ENCODE measurements at regions not wholly inside any gene's neighbourhood (a gene's known extent, or its start where the extent isn't known, plus 50 kb on each side); places are given as distances from the start of the nearest gene placed in this dataset.

- no peak for DNase-seq
Measured at GRCh38 chr15:85889956-85890619, 95.4 kb upstream of the KLHL25 start.

DNA sequence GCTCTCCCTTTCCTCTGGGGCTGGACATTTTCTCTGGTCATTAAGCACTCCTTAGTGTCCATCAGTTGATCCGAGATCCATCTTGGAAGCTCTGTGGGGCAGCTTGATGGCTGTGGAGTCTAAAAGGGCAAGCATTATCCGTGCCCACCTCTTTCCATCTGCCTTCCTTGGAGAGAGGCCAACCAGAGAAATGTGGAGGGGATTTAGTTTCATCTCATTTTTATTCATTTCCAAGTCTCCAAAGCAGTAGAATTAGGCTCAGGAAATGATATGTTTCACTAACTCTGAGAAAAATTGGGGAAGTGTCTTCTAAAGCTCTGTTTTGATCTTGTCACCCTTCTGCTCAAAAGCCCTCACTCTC is 95.9 kb upstream of the KLHL25 start:
- DNase-seq, result no peak

DNA sequence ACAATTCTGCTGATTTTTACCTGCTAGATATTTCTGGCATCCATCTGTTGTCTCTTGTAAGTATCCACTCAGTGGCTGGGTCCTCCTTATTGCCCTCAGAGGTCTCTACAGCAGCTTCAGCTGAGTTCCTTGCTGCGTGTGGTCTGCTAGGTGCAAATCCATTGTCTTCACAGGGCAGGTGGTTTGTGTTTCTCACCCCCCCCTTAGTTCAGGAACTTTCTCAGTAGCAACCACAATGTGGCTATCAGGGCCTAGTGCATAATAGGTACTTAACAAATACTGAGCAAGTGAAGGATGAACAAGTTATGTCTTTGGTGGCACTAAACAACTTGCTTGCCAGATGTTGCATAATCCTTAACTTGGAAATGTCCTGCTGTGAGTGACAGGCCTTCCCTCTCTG is 96.7 kb upstream of the KLHL25 start:
- DNase-seq, result no peak

DNA sequence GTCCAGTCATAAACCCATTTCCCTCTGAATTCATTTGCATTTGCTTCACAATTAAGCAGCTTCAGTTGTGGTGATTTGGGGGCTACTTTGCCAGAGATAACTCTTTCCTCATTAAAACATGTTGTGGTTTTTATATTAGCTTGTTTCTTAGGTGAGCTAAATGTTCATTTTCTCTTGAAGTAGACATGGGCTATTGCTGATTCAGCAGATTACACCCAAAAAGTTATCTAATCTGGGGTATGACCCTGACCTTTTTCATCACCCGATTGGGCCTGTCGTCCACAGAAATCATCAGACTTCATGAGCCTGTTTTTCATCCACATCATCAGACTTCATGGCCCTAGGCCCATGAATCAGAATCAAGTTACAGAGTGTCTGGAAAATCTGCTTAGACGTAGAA is 97.5 kb upstream of the KLHL25 start:
- no peak for DNase-seq

DNA sequence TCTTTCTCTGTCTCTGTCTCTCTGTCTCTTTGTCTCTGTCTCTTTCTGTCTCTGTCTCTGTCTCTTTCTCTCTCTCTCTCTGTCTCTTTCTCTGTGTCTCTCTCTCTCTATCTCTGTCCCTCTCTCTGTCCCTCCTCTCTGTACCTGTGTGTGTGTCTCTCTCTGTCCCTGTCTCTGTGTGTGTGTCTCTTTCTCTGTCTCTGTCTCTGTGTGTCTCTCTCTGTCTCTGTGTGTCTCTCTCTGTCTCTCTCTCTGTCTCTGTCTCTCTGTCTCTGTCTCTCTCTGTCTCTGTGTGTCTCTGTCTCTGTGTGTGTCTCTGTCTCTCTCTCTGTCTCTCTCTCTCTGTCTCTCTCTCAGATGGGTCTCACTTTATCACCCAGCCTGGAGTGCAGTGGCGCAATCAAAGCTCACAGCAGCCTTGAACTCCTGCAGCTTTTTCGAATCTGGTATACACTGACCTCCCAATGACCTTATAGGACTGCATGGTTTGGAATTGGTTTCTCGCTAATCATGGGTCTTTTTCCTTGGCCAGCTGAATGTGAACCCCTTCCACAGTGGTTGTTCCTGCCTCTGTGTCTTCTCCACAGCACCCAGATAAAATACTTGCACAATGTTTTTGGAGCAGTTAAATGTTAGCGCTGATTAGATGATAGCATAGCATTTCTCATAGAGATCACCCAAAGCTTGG is 102.6 kb upstream of the KLHL25 start:
- DNase-seq, result no peak

- no peak for DNase-seq
Measured at GRCh38 chr15:85897895-85898717, 103.4 kb upstream of the KLHL25 start.

DNA sequence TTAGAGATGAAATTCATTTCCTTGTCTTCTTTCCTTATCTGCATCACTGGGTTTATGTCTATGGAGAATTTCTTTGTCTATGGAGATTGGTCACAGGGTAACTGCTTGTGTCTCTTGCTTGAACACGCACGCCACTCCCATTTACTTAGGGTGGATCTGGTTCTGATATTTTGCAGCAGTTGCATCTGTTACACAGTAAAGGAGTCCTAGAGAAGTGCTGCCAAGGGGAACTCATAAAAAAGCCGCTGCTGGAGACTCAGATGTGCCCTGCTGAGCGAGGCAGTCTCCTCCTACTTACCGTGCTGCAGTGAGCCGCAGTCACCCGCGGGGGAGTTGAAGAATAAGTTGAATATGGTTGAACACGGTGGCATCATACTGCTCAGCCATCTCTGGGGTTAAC is 105.2 kb upstream of the KLHL25 start:
- DNase-seq, result no peak

GRCh38 chr15:85905751-85906450 is 111.2 kb upstream of the KLHL25 start:
- no peak for DNase-seq

DNA sequence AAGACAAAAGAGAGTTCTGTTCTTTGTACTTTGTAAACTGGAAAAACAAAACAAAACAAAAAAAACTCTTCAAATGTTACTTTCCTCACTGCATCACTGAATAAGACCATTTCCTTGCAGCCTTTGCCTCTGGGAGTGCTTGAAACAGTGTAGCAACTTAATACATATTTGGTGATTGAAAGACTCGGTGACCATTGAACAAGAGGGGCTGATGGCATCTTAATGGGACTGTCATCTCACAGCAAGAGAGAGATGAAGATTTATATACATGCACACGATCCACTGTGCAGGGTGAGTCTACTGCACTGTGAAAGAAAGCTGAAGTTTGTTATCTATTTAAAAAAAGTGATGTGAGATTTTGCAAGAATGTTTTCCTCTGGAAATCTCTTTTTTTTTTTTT is 111.9 kb upstream of the KLHL25 start:
- DNase-seq, result no peak

DNA sequence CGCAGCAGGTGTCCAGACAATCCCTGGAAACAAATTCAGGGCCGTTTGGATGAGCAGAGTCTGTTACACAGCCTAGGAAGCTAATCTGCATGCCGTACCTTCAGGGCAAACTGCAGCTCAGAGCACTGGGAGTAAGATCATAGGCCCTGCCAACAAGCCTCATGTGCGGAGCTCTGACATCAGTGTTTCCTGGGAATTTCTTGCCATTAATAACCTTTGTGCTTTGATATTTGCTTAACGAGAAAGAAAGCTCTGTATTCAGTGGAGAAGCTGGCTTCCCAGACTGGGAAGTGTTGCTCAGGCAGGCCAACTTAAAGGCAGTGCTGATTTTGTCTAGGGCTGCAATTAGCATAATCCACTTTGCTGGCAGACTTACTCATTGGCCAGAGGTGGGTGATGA is 116.1 kb upstream of the KLHL25 start:
- DNase-seq, result no peak

DNA sequence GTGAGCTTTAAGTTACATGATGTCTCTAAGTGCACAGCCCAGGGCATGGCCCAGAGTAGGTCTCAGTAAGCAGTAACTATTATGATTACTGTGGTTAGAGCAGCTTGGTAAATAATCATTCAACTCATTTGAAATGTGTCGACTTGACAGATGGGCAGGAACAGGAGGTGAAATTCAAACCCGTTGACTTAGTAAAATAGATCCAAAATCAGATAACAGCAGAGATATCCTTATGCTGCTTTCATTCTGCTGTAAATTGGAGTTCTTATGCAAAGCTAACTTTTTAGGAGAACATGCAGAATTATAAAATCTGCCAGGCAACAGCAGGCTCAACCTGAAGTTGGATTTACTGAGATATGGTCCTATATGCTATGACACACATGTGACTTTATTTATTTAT is 118.7 kb upstream of the KLHL25 start:
- DNase-seq, result no peak

GRCh38 chr15:85920956-85921355 is 126.2 kb upstream of the KLHL25 start:
- DNase-seq, result no peak

- no peak for DNase-seq
Measured at GRCh38 chr15:85924088-85924487, 129.4 kb upstream of the KLHL25 start.

DNA sequence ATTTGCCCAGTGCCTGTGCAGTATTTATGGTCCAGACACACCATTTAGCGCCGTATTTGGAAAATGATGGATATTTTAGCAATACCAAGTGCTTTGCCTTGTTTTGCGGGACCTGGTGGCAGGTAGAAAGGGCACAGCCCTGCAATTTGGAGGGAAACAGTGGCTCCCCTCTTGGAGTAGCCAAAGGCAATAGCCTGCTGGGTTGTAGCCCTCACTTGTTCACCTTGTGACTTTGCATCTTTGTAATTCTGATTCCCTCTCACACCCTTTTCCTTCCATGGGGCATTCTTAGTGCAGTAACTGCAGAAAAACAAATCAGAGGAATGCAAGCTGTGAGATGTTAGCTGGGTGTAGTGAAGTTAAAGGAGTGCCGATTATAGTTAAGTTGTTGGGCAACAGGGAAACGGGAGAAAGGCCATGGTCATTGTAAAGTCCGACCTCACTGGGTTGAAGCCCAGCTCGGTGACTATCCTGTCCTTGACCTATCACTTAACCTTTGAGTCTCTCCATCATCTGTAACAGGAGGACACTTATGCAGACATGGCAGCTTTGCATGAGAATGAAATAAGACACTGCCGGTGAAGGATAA is 131.0 kb upstream of the KLHL25 start:
- DNase-seq, result no peak

DNA sequence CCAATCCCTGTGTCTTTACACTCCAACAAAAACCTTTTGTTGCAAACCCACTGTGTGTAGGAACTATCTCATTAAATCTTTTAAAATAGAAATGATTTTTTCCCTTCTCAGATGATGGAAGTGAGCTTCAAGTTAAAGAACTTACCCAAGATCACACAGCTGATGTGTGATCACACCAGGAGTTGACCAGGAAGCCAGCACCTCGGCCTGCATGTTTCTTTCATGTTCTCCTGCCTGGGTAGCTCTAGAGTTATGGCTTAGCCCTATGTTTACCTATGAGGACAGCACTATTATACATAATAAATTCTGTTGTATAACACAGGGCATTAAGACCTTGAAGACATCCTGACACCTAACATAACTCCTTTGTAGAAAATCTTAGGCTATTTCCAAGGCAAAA is 132.1 kb upstream of the KLHL25 start:
- DNase-seq, result no peak

GRCh38 chr15:85927931-85928537 is 133.3 kb upstream of the KLHL25 start:
- DNase-seq, result no peak

DNA sequence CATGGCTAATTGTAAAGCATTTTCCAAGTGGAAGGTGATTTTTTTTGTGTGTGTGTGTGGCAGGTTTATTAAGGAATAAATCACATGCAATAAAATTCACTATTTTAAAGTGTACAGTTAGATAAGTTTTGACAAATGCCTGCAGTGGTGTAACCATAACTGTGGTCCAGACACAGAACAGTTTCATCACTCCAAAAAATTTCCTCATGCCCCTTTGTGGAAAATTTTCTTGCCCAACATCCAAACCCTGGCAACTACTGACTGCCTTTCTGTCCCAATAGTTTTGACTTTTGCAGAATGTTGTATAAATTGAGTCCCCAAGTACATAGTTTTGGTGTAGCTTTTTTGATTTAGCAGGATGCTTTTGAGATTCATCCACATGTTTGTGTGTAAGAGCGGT is 135.1 kb upstream of the KLHL25 start:
- DNase-seq, result no peak

GRCh38 chr15:85932391-85932790 is 137.7 kb upstream of the KLHL25 start:
- no peak for DNase-seq

- no peak for DNase-seq
Measured at GRCh38 chr15:85934691-85935090, 140.0 kb upstream of the KLHL25 start.

- no peak for DNase-seq
Measured at GRCh38 chr15:85935182-85935581, 140.5 kb upstream of the KLHL25 start.

GRCh38 chr15:85937661-85938060 is 142.0 kb upstream of the AGBL1 start:
- no peak for DNase-seq

DNA sequence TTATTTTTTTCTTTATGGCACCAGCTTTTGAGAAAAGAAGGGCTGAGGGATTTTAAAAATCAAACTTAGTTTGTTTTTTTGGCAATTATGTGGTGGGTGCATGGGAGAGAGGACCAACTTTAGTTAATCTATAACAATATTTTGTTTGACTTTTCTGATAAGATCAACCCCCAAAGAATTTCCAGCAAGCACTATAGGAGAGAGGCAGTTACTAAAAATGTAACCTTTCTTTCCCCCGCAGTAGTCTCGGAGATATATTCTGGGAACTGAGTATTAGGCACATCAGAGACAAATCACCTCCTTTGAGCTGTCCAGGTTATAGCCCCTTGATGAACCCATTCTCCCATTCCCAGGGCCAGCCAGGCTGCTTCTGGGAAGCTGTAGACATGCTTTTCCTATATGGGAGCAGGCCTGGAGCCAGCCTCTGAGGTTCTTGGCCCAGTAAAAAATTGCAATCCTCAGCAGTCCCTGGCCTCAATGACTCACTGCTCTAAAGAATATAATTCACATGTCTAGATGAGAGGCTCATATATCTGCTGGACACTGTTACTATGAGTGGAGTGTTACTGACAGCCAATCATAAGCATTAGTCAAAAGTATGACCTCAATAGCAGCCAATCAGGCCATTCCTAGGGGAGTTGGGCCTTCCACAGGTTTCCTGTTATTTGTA is 138.3 kb upstream of the AGBL1 start:
- peak; percentile 56 for DNase-seq
